Fibroblast of lung (primary cell): ENCODE measurements at regions not wholly inside any gene's neighbourhood (a gene's known extent, or its start where the extent isn't known, plus 50 kb on each side); places are given as distances from the start of the nearest gene placed in this dataset.

Experiments used
- DNase-seq, 2 donors: peaks; one replicate each; pipeline versions ENCODE4 v3.0.0 to v3.0.0-alpha.2; 2010; ENCODE audit warnings: low read depth in 2 of 2
- H2AFZ ChIP-seq: 2 replicates; pipeline ENCODE4 v1.5.1; 2012; ENCODE audit warnings: low read length, control low read depth, inconsistent platforms
- H3K27ac ChIP-seq: 2 replicates; pipeline ENCODE4 v1.5.1; 2011; ENCODE audit warnings: low read length, control low read depth; ENCODE audit not compliant: insufficient read depth
- H3K27me3 ChIP-seq: 2 replicates; pipeline ENCODE4 v1.5.1; 2011; ENCODE audit warnings: mild to moderate bottlenecking, low read length; ENCODE audit not compliant: control insufficient read depth, insufficient read depth
- H3K36me3 ChIP-seq: 2 replicates; pipeline ENCODE4 v1.5.1; 2011; ENCODE audit warnings: low read length; ENCODE audit not compliant: control insufficient read depth, insufficient read depth
- H3K4me1 ChIP-seq: 2 replicates; pipeline ENCODE4 v1.5.1; 2011; ENCODE audit warnings: low read length; ENCODE audit not compliant: control insufficient read depth, insufficient read depth; ENCODE audit errors: extremely low read depth
- H3K4me2 ChIP-seq: 2 replicates; pipeline ENCODE4 v1.5.1; 2011; ENCODE audit warnings: low read length, control low read depth; ENCODE audit not compliant: insufficient read depth; ENCODE audit errors: extremely low read depth
- H3K4me3 ChIP-seq, 4 experiments: fragments of 200-600 bp in 1 of 4; sonication (generic) in 1 of 4; replicated peaks in 1 of 4; 2 replicates each; pipeline ENCODE4 v1.5.1; 2011 to 2016; ENCODE audit warnings: low read length in 4 of 4, low read depth in 3 of 4, mild to moderate bottlenecking in 3 of 4, control low read depth in 2 of 4, inconsistent platforms in 1 of 4, mixed read lengths in 1 of 4; ENCODE audit not compliant: insufficient read depth in 1 of 4; ENCODE audit errors: control extremely low read depth in 1 of 4
- H3K79me2 ChIP-seq: 2 replicates; pipeline ENCODE4 v1.5.1; 2012; ENCODE audit warnings: mild to moderate bottlenecking, low read length, inconsistent platforms; ENCODE audit not compliant: control insufficient read depth, insufficient read depth
- H3K9ac ChIP-seq: 2 replicates; pipeline ENCODE4 v1.5.1; 2011; ENCODE audit warnings: mild to moderate bottlenecking, low read length, control low read depth; ENCODE audit not compliant: insufficient read depth
- H3K9me3 ChIP-seq: 2 replicates; pipeline ENCODE4 v1.5.1; 2012; ENCODE audit warnings: low read depth, low read length; ENCODE audit not compliant: control insufficient read depth, insufficient read depth
- H4K20me1 ChIP-seq: 2 replicates; pipeline ENCODE4 v1.5.1; 2011; ENCODE audit warnings: low read length; ENCODE audit not compliant: control insufficient read depth, insufficient read depth; ENCODE audit errors: extremely low read depth
- EZH2 ChIP-seq: IDR thresholded peaks from 2 replicates; pipeline ENCODE4 v1.5.1; 2012; ENCODE audit warnings: low read length, control low read depth, mild to moderate bottlenecking; ENCODE audit errors: missing control alignments
- TF ChIP-seq, protein P1 (sequence below), 2 donors: IDR thresholded peaks in 1 of 2; conservative IDR thresholded peaks in 1 of 2; 1 replicate in 1 of 2; 2 replicates in 1 of 2; pipeline ENCODE4 v1.5.1; 2011 to 2012; ENCODE audit warnings: low read length in 2 of 2, control low read depth in 1 of 2, inconsistent platforms in 1 of 2, low read depth in 1 of 2, mild to moderate bottlenecking in 1 of 2

DNA sequence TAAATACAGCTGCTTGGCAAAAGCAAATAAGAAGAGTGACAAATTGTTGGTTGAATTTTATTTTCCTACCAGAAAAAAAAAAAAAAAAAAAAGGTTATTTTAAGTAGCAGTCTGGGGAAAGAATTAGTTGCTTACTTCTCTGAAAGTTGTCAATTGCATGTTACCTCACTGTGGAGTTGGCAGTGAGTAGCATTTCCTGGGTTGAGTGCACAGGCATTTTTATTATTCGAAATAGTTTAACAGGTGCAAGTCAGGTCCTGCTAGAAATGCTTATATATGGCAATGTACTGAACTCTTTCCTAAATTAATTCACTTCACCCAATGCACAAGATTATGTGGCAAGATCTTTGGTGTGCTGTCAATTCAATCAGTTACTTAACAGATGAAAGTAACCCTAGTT is 680.6 kb downstream of the EPHA3 start:
- Histone ChIP-seq H3K36me3 (no peaks in the 10 kb centered on the region), H3K4me2 (no peak overlapping the region), H3K27ac (no peak overlapping the region), H3K9me3 (no peaks in the 10 kb centered on the region), H3K4me3 (no peak overlapping the region), H3K9ac (no peak overlapping the region), H3K79me2 (no peaks in the 10 kb centered on the region), H4K20me1 (no peaks in the 10 kb centered on the region), H3K4me1 (no peaks in the 10 kb centered on the region), H2AFZ (no peak overlapping the region), H3K27me3 (no peaks in the 10 kb centered on the region)
- DNase-seq = no peak
- TF ChIP-seq, protein P1, sequence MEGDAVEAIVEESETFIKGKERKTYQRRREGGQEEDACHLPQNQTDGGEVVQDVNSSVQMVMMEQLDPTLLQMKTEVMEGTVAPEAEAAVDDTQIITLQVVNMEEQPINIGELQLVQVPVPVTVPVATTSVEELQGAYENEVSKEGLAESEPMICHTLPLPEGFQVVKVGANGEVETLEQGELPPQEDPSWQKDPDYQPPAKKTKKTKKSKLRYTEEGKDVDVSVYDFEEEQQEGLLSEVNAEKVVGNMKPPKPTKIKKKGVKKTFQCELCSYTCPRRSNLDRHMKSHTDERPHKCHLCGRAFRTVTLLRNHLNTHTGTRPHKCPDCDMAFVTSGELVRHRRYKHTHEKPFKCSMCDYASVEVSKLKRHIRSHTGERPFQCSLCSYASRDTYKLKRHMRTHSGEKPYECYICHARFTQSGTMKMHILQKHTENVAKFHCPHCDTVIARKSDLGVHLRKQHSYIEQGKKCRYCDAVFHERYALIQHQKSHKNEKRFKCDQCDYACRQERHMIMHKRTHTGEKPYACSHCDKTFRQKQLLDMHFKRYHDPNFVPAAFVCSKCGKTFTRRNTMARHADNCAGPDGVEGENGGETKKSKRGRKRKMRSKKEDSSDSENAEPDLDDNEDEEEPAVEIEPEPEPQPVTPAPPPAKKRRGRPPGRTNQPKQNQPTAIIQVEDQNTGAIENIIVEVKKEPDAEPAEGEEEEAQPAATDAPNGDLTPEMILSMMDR (conservative IDR thresholded peaks at IDR 0.05 in 1 of 2, IDR thresholded peaks at IDR 0.05 in 1 of 2; ENCODE audit: low read depth in 1 of 2, low read length in 2 of 2) = no peak

DNA sequence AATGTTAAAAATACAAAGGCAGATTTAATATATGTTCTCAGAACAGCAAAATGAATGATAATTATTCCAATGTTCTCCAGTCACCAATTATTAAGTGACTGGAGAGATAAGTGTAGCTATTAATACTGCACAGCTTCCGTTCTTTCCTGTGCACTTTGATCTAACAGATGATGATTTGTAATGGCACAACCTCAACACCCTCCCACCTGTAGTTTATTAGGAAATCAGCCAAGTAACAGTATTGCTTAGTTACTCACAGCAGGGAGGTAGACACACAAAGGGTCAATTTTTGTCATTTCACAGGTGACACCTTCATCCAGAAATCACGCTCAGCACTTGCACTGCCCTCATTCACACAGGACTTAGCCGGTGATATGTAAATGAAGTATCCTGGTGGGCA is 688.1 kb downstream of the EPHA3 start:
- no peak overlapping the region for H3K27ac ChIP-seq
- no peak for DNase-seq
- no peak overlapping the region for H3K4me3 ChIP-seq
- no peak overlapping the region for H3K9ac ChIP-seq
- no peak overlapping the region for H2AFZ ChIP-seq
- H4K20me1 ChIP-seq = no peaks in the 10 kb centered on the region
- H3K9me3 ChIP-seq = no peaks in the 10 kb centered on the region
- TF ChIP-seq EZH2 = no peak
- TF ChIP-seq, protein P1 (conservative IDR thresholded peaks at IDR 0.05 in 1 of 2, IDR thresholded peaks at IDR 0.05 in 1 of 2; ENCODE audit: low read depth in 1 of 2, low read length in 2 of 2) = no peak
- H3K36me3 ChIP-seq = no peaks in the 10 kb centered on the region
- H3K79me2 ChIP-seq = no peaks in the 10 kb centered on the region
- no peaks in the 10 kb centered on the region for H3K4me1 ChIP-seq
- H3K4me2 ChIP-seq = no peak overlapping the region
- H3K27me3 ChIP-seq = no peaks in the 10 kb centered on the region

DNA sequence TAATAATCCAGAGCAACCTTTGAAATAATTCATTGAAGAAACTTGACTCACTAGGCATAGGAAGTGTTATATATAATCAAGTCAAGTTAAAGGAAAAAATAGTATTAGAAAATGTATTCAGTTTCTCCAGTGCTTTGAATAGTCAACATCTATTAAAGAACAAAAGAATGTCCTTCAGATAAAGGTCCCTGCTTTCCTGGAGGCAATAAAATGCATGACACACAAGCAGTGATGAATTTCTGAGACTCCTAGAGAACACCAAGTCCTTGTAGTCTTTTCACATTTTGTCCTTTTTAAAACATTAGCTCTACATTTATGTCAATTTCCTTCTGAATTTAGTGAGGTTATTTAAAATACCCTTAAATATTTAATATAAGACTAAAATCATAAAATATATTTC is 695.5 kb downstream of the EPHA3 start:
- no peak overlapping the region for H3K4me3 ChIP-seq
- no peak overlapping the region for H3K4me2 ChIP-seq
- TF ChIP-seq, protein P1 (conservative IDR thresholded peaks at IDR 0.05 in 1 of 2, IDR thresholded peaks at IDR 0.05 in 1 of 2; ENCODE audit: low read depth in 1 of 2, low read length in 2 of 2) = no peak
- TF ChIP-seq EZH2 = no peak
- H4K20me1 ChIP-seq = no peaks in the 10 kb centered on the region
- H3K36me3 ChIP-seq = no peaks in the 10 kb centered on the region
- H3K9ac ChIP-seq = no peak overlapping the region
- no peak for DNase-seq
- H3K27ac ChIP-seq = no peak overlapping the region
- no peak overlapping the region for H2AFZ ChIP-seq
- H3K9me3 ChIP-seq = no peaks in the 10 kb centered on the region
- no peaks in the 10 kb centered on the region for H3K27me3 ChIP-seq
- H3K79me2 ChIP-seq = no peaks in the 10 kb centered on the region
- no peaks in the 10 kb centered on the region for H3K4me1 ChIP-seq
